Activated T-cell treated with anti-CD3 and anti-CD28 coated beads, Interleukin-2, amount 50 U/mL, for 72 hours (primary cell): ENCODE measurements at regions not wholly inside any gene's neighbourhood (a gene's known extent, or its start where the extent isn't known, plus 50 kb on each side); places are given as distances from the start of the nearest gene placed in this dataset.
A peak's percentile ranks its signal among the peaks of the same experiment; 100 is the strongest.

Experiments
- ATAC-seq, 2 donors: fragments of 150-1000 bp; cut with Tn5 transposase; replicated peaks in 1 of 2; 2 replicates each; pipeline ENCODE4 v1.10.0; 2021; ENCODE audit warnings: moderate library complexity in 2 of 2, mild to moderate bottlenecking in 1 of 2
- DNase-seq, 2 donors: peaks; one replicate each; pipeline ENCODE4 v3.0.0; 2021 to 2022; ENCODE audit warnings: mixed read lengths in 1 of 2
- H3K27ac Mint-ChIP-seq: one replicate; pipeline ENCODE4 v1.8.0; 2022; ENCODE audit warnings: mild to moderate bottlenecking, moderate library complexity, mixed read lengths
- H3K27me3 Mint-ChIP-seq: one replicate; pipeline ENCODE4 v1.8.0; 2022; ENCODE audit warnings: low read depth, mixed read lengths
- H3K36me3 Mint-ChIP-seq, 2 donors: one replicate each; pipeline ENCODE4 v1.8.0; 2022; ENCODE audit warnings: mixed read lengths in 2 of 2, mild to moderate bottlenecking in 1 of 2; ENCODE audit not compliant: insufficient read depth in 2 of 2
- H3K4me1 Mint-ChIP-seq: one replicate; pipeline ENCODE4 v1.8.0; 2022; ENCODE audit warnings: low read depth, mixed read lengths
- H3K4me3 Mint-ChIP-seq, 2 donors: one replicate each; pipeline ENCODE4 v1.8.0; 2022; ENCODE audit warnings: mild to moderate bottlenecking in 2 of 2, mixed read lengths in 2 of 2, moderate library complexity in 2 of 2
- H3K9me3 Mint-ChIP-seq, 2 donors: one replicate each; pipeline ENCODE4 v1.8.0; 2022; ENCODE audit warnings: mixed read lengths in 2 of 2

- no peaks in the 10 kb centered on the region for H3K4me1 Mint-ChIP-seq
- no peak overlapping the region for H3K27ac Mint-ChIP-seq
- no peak for ATAC-seq
- DNase-seq: no peak
- H3K27me3 Mint-ChIP-seq: peaks cover 31% of the 10 kb centered on the region
- H3K4me3 Mint-ChIP-seq: no peak overlapping the region
- peaks cover 0 to 5% of the 10 kb centered on the region in 2 donors for H3K9me3 Mint-ChIP-seq
- H3K36me3 Mint-ChIP-seq: peaks cover 0 to 3% of the 10 kb centered on the region in 2 donors
Observed at GRCh38 chr18:39840406-39840805, 2114.6 kb upstream of the PIK3C3 start.

- H3K27ac Mint-ChIP-seq: no peak overlapping the region
- H3K9me3 Mint-ChIP-seq: peaks cover 0 to 5% of the 10 kb centered on the region in 2 donors
- no peak for DNase-seq
Observed at GRCh38 chr18:39839782-39840181, 2115.3 kb upstream of the PIK3C3 start.

GRCh38 chr18:39838831-39839230 lies 2116.2 kb upstream of the PIK3C3 start:
- Mint-ChIP-seq H3K27me3 (peaks cover 29% of the 10 kb centered on the region), H3K27ac (no peak overlapping the region), H3K4me1 (no peaks in the 10 kb centered on the region), H3K36me3 (peaks cover 0 to 3% of the 10 kb centered on the region in 2 donors), H3K4me3 (no peak overlapping the region), H3K9me3 (peaks cover 0 to 5% of the 10 kb centered on the region in 2 donors)
- no peak for DNase-seq
- ATAC-seq: no peak

More at GRCh38 chr18:39839782-39840181, 2115.3 kb upstream of the PIK3C3 start:
- no peaks in the 10 kb centered on the region for H3K4me1 Mint-ChIP-seq
- ATAC-seq: no peak
- peaks cover 0 to 3% of the 10 kb centered on the region in 2 donors for H3K36me3 Mint-ChIP-seq
- H3K4me3 Mint-ChIP-seq: no peak overlapping the region
- peaks cover 31% of the 10 kb centered on the region for H3K27me3 Mint-ChIP-seq

- Mint-ChIP-seq H3K27me3 (no peaks in the 10 kb centered on the region), H3K36me3 (peaks cover 0 to 3% of the 10 kb centered on the region in 2 donors), H3K9me3 (peaks cover 1 to 5% of the 10 kb centered on the region in 2 donors), H3K4me1 (no peaks in the 10 kb centered on the region), H3K4me3 (no peak overlapping the region), H3K27ac (no peak overlapping the region)
- ATAC-seq: no peak
- no peak for DNase-seq
Observed at GRCh38 chr18:39835303-39836030, 2119.6 kb upstream of the PIK3C3 start.

GRCh38 chr18:39834636-39835035 lies 2120.4 kb upstream of the PIK3C3 start:
- no peak overlapping the region for H3K4me3 Mint-ChIP-seq
- H3K36me3 Mint-ChIP-seq: peaks cover 0 to 3% of the 10 kb centered on the region in 2 donors
- H3K9me3 Mint-ChIP-seq: peaks cover 5 to 7% of the 10 kb centered on the region in 2 donors
- H3K4me1 Mint-ChIP-seq: no peaks in the 10 kb centered on the region
- H3K27me3 Mint-ChIP-seq: no peaks in the 10 kb centered on the region
- DNase-seq (no peak), ATAC-seq (no peak)
- no peak overlapping the region for H3K27ac Mint-ChIP-seq

GRCh38 chr18:39825485-39826150 lies 2129.4 kb upstream of the PIK3C3 start:
- no peaks in the 10 kb centered on the region for H3K4me1 Mint-ChIP-seq
- peaks cover 10 to 19% of the 10 kb centered on the region in 2 donors for H3K9me3 Mint-ChIP-seq
- H3K27ac Mint-ChIP-seq: no peak overlapping the region
- no peak for ATAC-seq
- no peak for DNase-seq
- no peaks in the 10 kb centered on the region for H3K36me3 Mint-ChIP-seq
- no peaks in the 10 kb centered on the region for H3K27me3 Mint-ChIP-seq
- no peak overlapping the region for H3K4me3 Mint-ChIP-seq

GRCh38 chr18:39806525-39806924 lies 2148.5 kb upstream of the PIK3C3 start:
- H3K27me3 Mint-ChIP-seq: no peaks in the 10 kb centered on the region
- no peak for ATAC-seq
- no peak for DNase-seq
- H3K4me3 Mint-ChIP-seq: no peak overlapping the region
- peaks cover 2 to 13% of the 10 kb centered on the region in 2 donors for H3K9me3 Mint-ChIP-seq
- H3K36me3 Mint-ChIP-seq: peaks cover 3 to 9% of the 10 kb centered on the region in 2 donors
- H3K27ac Mint-ChIP-seq: no peak overlapping the region
- H3K4me1 Mint-ChIP-seq: no peaks in the 10 kb centered on the region

GRCh38 chr18:39805218-39805617 lies 2149.8 kb upstream of the PIK3C3 start:
- Mint-ChIP-seq H3K27me3 (no peaks in the 10 kb centered on the region), H3K27ac (no peak overlapping the region), H3K4me3 (no peak overlapping the region), H3K36me3 (peaks cover 5 to 9% of the 10 kb centered on the region in 2 donors), H3K4me1 (peaks cover under 1% of the 10 kb centered on the region), H3K9me3 (peaks cover 4 to 14% of the 10 kb centered on the region in 2 donors)
- ATAC-seq (no peak), DNase-seq (no peak)

- H3K27ac Mint-ChIP-seq: no peak overlapping the region
- H3K9me3 Mint-ChIP-seq: peaks cover 8 to 14% of the 10 kb centered on the region in 2 donors
- H3K4me3 Mint-ChIP-seq: no peak overlapping the region
- peaks cover 5 to 9% of the 10 kb centered on the region in 2 donors for H3K36me3 Mint-ChIP-seq
- H3K27me3 Mint-ChIP-seq: no peaks in the 10 kb centered on the region
- DNase-seq (no peak), ATAC-seq (no peak)
- peaks cover 4% of the 10 kb centered on the region for H3K4me1 Mint-ChIP-seq
Observed at GRCh38 chr18:39802648-39803229, 2152.3 kb upstream of the PIK3C3 start.

- peaks cover 4% of the 10 kb centered on the region for H3K4me1 Mint-ChIP-seq
- no peaks in the 10 kb centered on the region for H3K27me3 Mint-ChIP-seq
- H3K9me3 Mint-ChIP-seq: peaks cover 8 to 14% of the 10 kb centered on the region in 2 donors
- ATAC-seq (no peak), DNase-seq (no peak)
- peaks cover 5 to 9% of the 10 kb centered on the region in 2 donors for H3K36me3 Mint-ChIP-seq
- H3K4me3 Mint-ChIP-seq: no peak overlapping the region
- no peak overlapping the region for H3K27ac Mint-ChIP-seq
Observed at GRCh38 chr18:39801848-39802247, 2153.2 kb upstream of the PIK3C3 start.

- H3K4me3 Mint-ChIP-seq: no peak overlapping the region
- H3K9me3 Mint-ChIP-seq: peaks cover 8 to 14% of the 10 kb centered on the region in 2 donors
- H3K4me1 Mint-ChIP-seq: peaks cover 4% of the 10 kb centered on the region
- H3K36me3 Mint-ChIP-seq: peaks cover 5 to 9% of the 10 kb centered on the region in 2 donors
- ATAC-seq (no peak), DNase-seq (no peak)
- no peak overlapping the region for H3K27ac Mint-ChIP-seq
- no peaks in the 10 kb centered on the region for H3K27me3 Mint-ChIP-seq
Observed at GRCh38 chr18:39801010-39801409, 2154.0 kb upstream of the PIK3C3 start.

- Mint-ChIP-seq H3K4me1 (peaks cover 4% of the 10 kb centered on the region), H3K9me3 (peaks cover 10 to 12% of the 10 kb centered on the region in 2 donors), H3K36me3 (peaks cover 5 to 7% of the 10 kb centered on the region in 2 donors), H3K27ac (no peak overlapping the region), H3K27me3 (no peaks in the 10 kb centered on the region), H3K4me3 (peak overlapping the region in 1 of 2 donors; percentile 42)
- no peak for DNase-seq
- no peak for ATAC-seq
Observed at GRCh38 chr18:39799006-39799405, 2156.0 kb upstream of the PIK3C3 start.

- Mint-ChIP-seq H3K27ac (no peak overlapping the region), H3K9me3 (peaks cover 3 to 12% of the 10 kb centered on the region in 2 donors), H3K4me1 (peaks cover 4% of the 10 kb centered on the region), H3K4me3 (no peak overlapping the region), H3K36me3 (peaks cover 0 to 2% of the 10 kb centered on the region in 2 donors), H3K27me3 (no peaks in the 10 kb centered on the region)
- no peak for DNase-seq
- no peak for ATAC-seq
Observed at GRCh38 chr18:39796393-39796792, 2158.6 kb upstream of the PIK3C3 start.
